IMR-90 (cell line): ENCODE measurements at regions not wholly inside any gene's neighbourhood (a gene's known extent, or its start where the extent isn't known, plus 50 kb on each side); places are given as distances from the start of the nearest gene placed in this dataset.
A peak's percentile ranks its signal among the peaks of the same experiment; 100 is the strongest.

Experiments
- ATAC-seq: fragments of 200-7000 bp; cut with Tn5 transposase; 2 replicates; pipeline ENCODE4 v1.9.1; 2020; ENCODE audit warnings: low read depth, mild to moderate bottlenecking, moderate library complexity
- BruUV-seq: library from RNA; stranded (reverse); fragments of 400-500 nt; replicated peaks from 2 replicates; lab custom pipeline; 2021; lab: Mats Ljungman, UMichigan
- CTCF ChIA-PET: fragments of 300-600 bp; formaldehyde crosslinking; extraction: SDS; loops from one replicate; lab custom pipeline; 2021; ENCODE audit warnings: antibody characterized with exemption; lab: Yijun Ruan, JAX
- POLR2A ChIA-PET: fragments of 300-600 bp; sonication (Branson Sonifier 250); formaldehyde crosslinking; loops from one replicate; lab custom pipeline; 2022; ENCODE audit warnings: antibody characterized with exemption; ENCODE audit not compliant: unreplicated experiment; lab: Charles Lee
- DNase-seq: peaks from one replicate; pipeline ENCODE4 v3.0.0; 2013
- H2AFZ ChIP-seq: replicated peaks from 2 replicates; pipeline ENCODE3; 2013; ENCODE audit warnings: low read length, mild to moderate bottlenecking; ENCODE audit not compliant: poor library complexity
- H2AK5ac ChIP-seq: 2 replicates; pipeline ENCODE4 v1.6.1; 2013; ENCODE audit warnings: low read depth, low read length, inconsistent platforms
- H2AK9ac ChIP-seq: replicated peaks from 2 replicates; pipeline ENCODE3; 2013; ENCODE audit warnings: mild to moderate bottlenecking, low read depth, low read length, moderate library complexity; ENCODE audit not compliant: poor library complexity
- H2BK120ac ChIP-seq: 2 replicates; pipeline ENCODE4 v1.6.1; 2013; ENCODE audit warnings: low read depth, low read length, inconsistent platforms
- H2BK15ac ChIP-seq: 3 replicates; pipeline ENCODE4 v1.6.1; 2013; ENCODE audit warnings: low read depth, low read length, inconsistent platforms
- H2BK20ac ChIP-seq: 2 replicates; pipeline ENCODE4 v1.6.1; 2013; ENCODE audit warnings: low read depth, mild to moderate bottlenecking, inconsistent platforms, low read length, moderate library complexity
- H2BK5ac ChIP-seq: 2 replicates; pipeline ENCODE4 v1.6.1; 2013; ENCODE audit warnings: mild to moderate bottlenecking, low read depth, low read length, inconsistent platforms; ENCODE audit not compliant: poor library complexity, severe bottlenecking
- H3K14ac ChIP-seq: replicated peaks from 2 replicates; pipeline ENCODE4 v1.6.1; 2013; ENCODE audit warnings: low read depth, low read length, inconsistent platforms
- H3K18ac ChIP-seq: 2 replicates; pipeline ENCODE4 v1.6.1; 2013; ENCODE audit warnings: low read depth, low read length, control low read depth
- H3K23ac ChIP-seq: 2 replicates; pipeline ENCODE4 v1.6.1; 2013; ENCODE audit warnings: low read depth, low read length, inconsistent platforms
- H3K27ac ChIP-seq: 2 replicates; pipeline ENCODE4 v1.5.1; 2013; ENCODE audit warnings: mild to moderate bottlenecking, control low read depth, low read length; ENCODE audit not compliant: insufficient read depth
- H3K27me3 ChIP-seq: 2 replicates; pipeline ENCODE4 v1.6.1; 2013; ENCODE audit warnings: low read length; ENCODE audit not compliant: control insufficient read depth, insufficient read depth
- H3K36me3 ChIP-seq: 2 replicates; pipeline ENCODE4 v1.6.1; 2013; ENCODE audit warnings: low read length, mixed read lengths; ENCODE audit not compliant: control insufficient read depth, insufficient read depth
- H3K4ac ChIP-seq: 2 replicates; pipeline ENCODE4 v1.6.1; 2013; ENCODE audit warnings: low read depth, low read length, inconsistent platforms
- H3K4me1 ChIP-seq: 2 replicates; pipeline ENCODE4 v1.6.1; 2013; ENCODE audit warnings: low read length, mixed read lengths; ENCODE audit not compliant: control insufficient read depth, insufficient read depth
- H3K4me2 ChIP-seq: 2 replicates; pipeline ENCODE4 v1.6.1; 2013; ENCODE audit warnings: low read depth, mild to moderate bottlenecking, control low read depth, low read length, moderate library complexity
- H3K4me3 ChIP-seq: 2 replicates; pipeline ENCODE4 v1.5.1; 2013; ENCODE audit warnings: low read depth, mild to moderate bottlenecking, control low read depth, low read length, moderate library complexity; ENCODE audit not compliant: insufficient read depth
- H3K56ac ChIP-seq: 2 replicates; pipeline ENCODE4 v1.6.1; 2013; ENCODE audit warnings: low read length, inconsistent platforms; ENCODE audit not compliant: insufficient read depth; ENCODE audit errors: extremely low read depth
- H3K79me1 ChIP-seq, 2 experiments: 2 replicates each; pipeline ENCODE4 v1.6.1; 2013; ENCODE audit warnings: low read length in 2 of 2, inconsistent platforms in 1 of 2, low read depth in 1 of 2
- H3K9ac ChIP-seq: 2 replicates; pipeline ENCODE4 v1.6.1; 2013; ENCODE audit warnings: low read depth, low read length, control low read depth
- H3K9me1 ChIP-seq: 2 replicates; pipeline ENCODE4 v1.6.1; 2013; ENCODE audit warnings: low read length, inconsistent platforms; ENCODE audit not compliant: insufficient read depth
- H3K9me3 ChIP-seq: 2 replicates; pipeline ENCODE4 v1.6.1; 2013; ENCODE audit warnings: low read length; ENCODE audit not compliant: control insufficient read depth, insufficient read depth
- H4K20me1 ChIP-seq: 2 replicates; pipeline ENCODE4 v1.6.1; 2013; ENCODE audit warnings: low read length, inconsistent platforms; ENCODE audit not compliant: insufficient read depth
- H4K5ac ChIP-seq: 2 replicates; pipeline ENCODE4 v1.6.1; 2013; ENCODE audit warnings: mild to moderate bottlenecking, low read depth, low read length, control low read depth
- H4K8ac ChIP-seq, 2 experiments: 2 replicates each; pipeline ENCODE4 v1.6.1; 2013; ENCODE audit warnings: low read depth in 2 of 2, low read length in 2 of 2, control low read depth in 1 of 2, inconsistent platforms in 1 of 2
- H4K91ac ChIP-seq: 2 replicates; pipeline ENCODE4 v1.6.1; 2013; ENCODE audit warnings: low read depth, low read length, inconsistent platforms; ENCODE audit not compliant: insufficient read depth
- BHLHE40 ChIP-seq: fragments of 150-350 bp; IDR thresholded peaks from 2 replicates; pipeline ENCODE4 v1.6.1; 2016; ENCODE audit warnings: mild to moderate bottlenecking, low read depth, low read length
- CEBPB ChIP-seq: IDR thresholded peaks from 2 replicates; pipeline ENCODE4 v1.6.1; 2012; ENCODE audit warnings: low read depth, low read length, improper control_type of control experiment
- MAZ ChIP-seq: IDR thresholded peaks from 2 replicates; pipeline ENCODE4 v1.6.1; 2012; ENCODE audit warnings: low read depth, mild to moderate bottlenecking, low read length, improper control_type of control experiment, moderate library complexity, borderline replicate concordance
- MXI1 ChIP-seq: IDR thresholded peaks from 2 replicates; pipeline ENCODE4 v1.6.1; 2012; ENCODE audit warnings: low read depth, mild to moderate bottlenecking, low read length, moderate library complexity, borderline replicate concordance
- NFE2L2 ChIP-seq: fragments of 150-350 bp; IDR thresholded peaks from 2 replicates; pipeline ENCODE4 v1.6.1; 2016; ENCODE audit warnings: low read depth, mild to moderate bottlenecking, low read length
- POLR2A ChIP-seq: IDR thresholded peaks from 2 replicates; pipeline ENCODE4 v1.6.1; 2012; ENCODE audit warnings: mild to moderate bottlenecking, low read depth, low read length
- RAD21 ChIP-seq: IDR thresholded peaks from 2 replicates; pipeline ENCODE4 v1.6.1; 2012; ENCODE audit warnings: low read length, improper control_type of control experiment
- RFX5 ChIP-seq: IDR thresholded peaks from 2 replicates; pipeline ENCODE4 v1.8.0; 2012; ENCODE audit warnings: low read depth, mild to moderate bottlenecking, low read length, moderate library complexity
- SMC3 ChIP-seq: fragments of 150-350 bp; IDR thresholded peaks from 2 replicates; pipeline ENCODE4 v1.6.1; 2016; ENCODE audit warnings: low read depth, mild to moderate bottlenecking, antibody characterized with exemption, low read length, moderate library complexity
- USF2 ChIP-seq: fragments of 150-350 bp; IDR thresholded peaks from 2 replicates; pipeline ENCODE4 v1.6.1; 2017; ENCODE audit warnings: mild to moderate bottlenecking, antibody characterized with exemption, low read length, low read depth
- dilution Hi-C: fragments of 300-500 bp; cut with HindIII; formaldehyde crosslinking; loops from one replicate; pipeline ENCODE4 v1.14.3; 2018; ENCODE audit warnings: low sequenced_read_pairs; ENCODE audit not compliant: unreplicated experiment
- in situ Hi-C: fragments of 300-500 bp; cut with MboI; formaldehyde crosslinking; loops from 3 replicates; pipeline ENCODE4 v1.14.3; 2019; ENCODE audit warnings: low sequenced_read_pairs, inconsistent platforms, mixed read lengths
- intact Hi-C: fragments of 100-400 bp; cut with micrococcal nuclease; formaldehyde crosslinking; loops from 2 replicates; pipeline ENCODE4 v1.10.0; 2022
- TF ChIP-seq, protein P1 (sequence below): conservative IDR thresholded peaks from 2 replicates; pipeline ENCODE4 v1.5.1; 2012; ENCODE audit warnings: mild to moderate bottlenecking, low read depth, low read length, improper control_type of control experiment
- TF ChIP-seq, protein P2 (sequence below): fragments of 150-350 bp; IDR thresholded peaks from 2 replicates; pipeline ENCODE4 v1.6.1; 2016; ENCODE audit warnings: low read depth, mild to moderate bottlenecking, low read length, moderate library complexity, borderline replicate concordance

GRCh38 chr5:74316064-74316603 lies 324.4 kb downstream of the ENC1 start (continued):
- 0 out of 2 replicates have a peak, but pooled peaks have one; percentile 22 for TF ChIP-seq RAD21

DNA sequence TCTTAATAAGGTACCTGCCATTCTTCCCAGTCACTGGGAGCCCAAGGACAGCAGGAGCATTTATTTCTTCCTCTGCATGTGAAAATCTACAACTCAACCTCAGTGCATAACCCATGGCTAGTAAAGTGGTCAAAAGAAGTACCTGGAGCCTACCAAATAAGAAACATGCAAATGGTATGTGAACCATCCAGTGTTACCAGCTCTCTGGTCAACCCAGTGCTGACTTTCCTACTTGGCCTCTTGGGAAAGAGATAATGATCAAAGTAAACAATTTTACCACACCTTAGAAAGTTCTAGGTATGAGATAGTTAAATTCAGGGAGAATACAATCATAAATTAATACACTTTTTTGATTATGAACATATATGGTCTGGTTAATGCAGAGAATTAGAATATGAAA lies 325.6 kb downstream of the ENC1 start:
- Histone ChIP-seq H2AK9ac (no peak overlapping the region), H2BK15ac (peak overlapping the region; percentile 44; the same call in 1 of the 3 replicates), H3K23ac (no peak overlapping the region), H3K4me3 (no peak overlapping the region), H3K36me3 (no peaks in the 10 kb centered on the region), H2BK5ac (no peak overlapping the region), H3K56ac (no peak overlapping the region), H3K79me1 (no peaks in the 10 kb centered on the region), H3K14ac (no peak overlapping the region; the same call in 1 of the 2 replicates), H2BK20ac (peak overlapping the region; percentile 67), H3K9me1 (peaks cover 6% of the 10 kb centered on the region; the same call in 1 of the 2 replicates), H3K18ac (no peak overlapping the region), H3K9ac (no peak overlapping the region), H3K9me3 (no peaks in the 10 kb centered on the region), H2AK5ac (0 out of 2 replicates have a peak overlapping the region, but pooled peaks have one; percentile 16), H4K20me1 (no peaks in the 10 kb centered on the region), H4K8ac (no peak overlapping the region), H3K4me2 (no peak overlapping the region), H2AFZ (no peak overlapping the region), H3K4me1 (peaks cover 7% of the 10 kb centered on the region), H2BK120ac (no peak overlapping the region; the same call in 1 of the 2 replicates), H4K5ac (no peak overlapping the region), H3K4ac (no peak overlapping the region), H4K91ac (no peak overlapping the region), H3K27me3 (no peaks in the 10 kb centered on the region), H3K27ac (no peak overlapping the region)
- dilution Hi-C loops: no loop called here
- DNase-seq (no peak), ATAC-seq (no peak)
- in situ Hi-C loops: no loop called here
- intact Hi-C loops: loop anchor here (5.0 kb wide), 1 partner anchor 327 kb away; the partner anchor contains the start of gene ENC1
- POLR2A ChIA-PET: no interaction called here
- no peak for TF ChIP-seq BHLHE40
- TF ChIP-seq POLR2A: no peak
- no peak for TF ChIP-seq CEBPB
- TF ChIP-seq RFX5: no peak
- no peak for TF ChIP-seq MAZ
- TF ChIP-seq, protein P1, sequence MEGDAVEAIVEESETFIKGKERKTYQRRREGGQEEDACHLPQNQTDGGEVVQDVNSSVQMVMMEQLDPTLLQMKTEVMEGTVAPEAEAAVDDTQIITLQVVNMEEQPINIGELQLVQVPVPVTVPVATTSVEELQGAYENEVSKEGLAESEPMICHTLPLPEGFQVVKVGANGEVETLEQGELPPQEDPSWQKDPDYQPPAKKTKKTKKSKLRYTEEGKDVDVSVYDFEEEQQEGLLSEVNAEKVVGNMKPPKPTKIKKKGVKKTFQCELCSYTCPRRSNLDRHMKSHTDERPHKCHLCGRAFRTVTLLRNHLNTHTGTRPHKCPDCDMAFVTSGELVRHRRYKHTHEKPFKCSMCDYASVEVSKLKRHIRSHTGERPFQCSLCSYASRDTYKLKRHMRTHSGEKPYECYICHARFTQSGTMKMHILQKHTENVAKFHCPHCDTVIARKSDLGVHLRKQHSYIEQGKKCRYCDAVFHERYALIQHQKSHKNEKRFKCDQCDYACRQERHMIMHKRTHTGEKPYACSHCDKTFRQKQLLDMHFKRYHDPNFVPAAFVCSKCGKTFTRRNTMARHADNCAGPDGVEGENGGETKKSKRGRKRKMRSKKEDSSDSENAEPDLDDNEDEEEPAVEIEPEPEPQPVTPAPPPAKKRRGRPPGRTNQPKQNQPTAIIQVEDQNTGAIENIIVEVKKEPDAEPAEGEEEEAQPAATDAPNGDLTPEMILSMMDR: no peak
- TF ChIP-seq NFE2L2: no peak
- TF ChIP-seq USF2: no peak
- TF ChIP-seq MXI1: no peak
- no peak for TF ChIP-seq SMC3
- TF ChIP-seq, protein P2, sequence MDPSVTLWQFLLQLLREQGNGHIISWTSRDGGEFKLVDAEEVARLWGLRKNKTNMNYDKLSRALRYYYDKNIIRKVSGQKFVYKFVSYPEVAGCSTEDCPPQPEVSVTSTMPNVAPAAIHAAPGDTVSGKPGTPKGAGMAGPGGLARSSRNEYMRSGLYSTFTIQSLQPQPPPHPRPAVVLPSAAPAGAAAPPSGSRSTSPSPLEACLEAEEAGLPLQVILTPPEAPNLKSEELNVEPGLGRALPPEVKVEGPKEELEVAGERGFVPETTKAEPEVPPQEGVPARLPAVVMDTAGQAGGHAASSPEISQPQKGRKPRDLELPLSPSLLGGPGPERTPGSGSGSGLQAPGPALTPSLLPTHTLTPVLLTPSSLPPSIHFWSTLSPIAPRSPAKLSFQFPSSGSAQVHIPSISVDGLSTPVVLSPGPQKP: no peak
- no TSS peak for BruUV-seq
- CTCF ChIA-PET: no interaction called here
